ENCODE measurements at regions not wholly inside any gene's neighbourhood (a gene's known extent, or its start where the extent isn't known, plus 50 kb on each side); places are given as distances from the start of the nearest gene placed in this dataset.

- H3K27ac ChIP-seq (ENCODE audit: low read length), result no peak overlapping the region
- peaks cover 0 to 4% of the 10 kb centered on the region in 2 donors for H3K9me3 ChIP-seq (ENCODE audit: control insufficient read depth in 1 of 2, low read length in 2 of 2)
- peaks cover 5 to 24% of the 10 kb centered on the region in 2 donors for H3K4me1 ChIP-seq (ENCODE audit: control insufficient read depth in 1 of 2, insufficient read depth in 2 of 2, low read length in 2 of 2)
- H3K27me3 ChIP-seq (ENCODE audit: low read depth, low read length), result no peaks in the 10 kb centered on the region
- H3K4me3 ChIP-seq (ENCODE audit: low read depth in 1 of 2, low read length in 2 of 2), result no peak overlapping the region
- H3K36me3 ChIP-seq (ENCODE audit: control insufficient read depth in 1 of 2, insufficient read depth in 2 of 2, low read length in 2 of 2), result no peaks in the 10 kb centered on the region
These were observed 69.4 kb upstream of the TLE3 start for GRCh38 chr15:70167155-70167554.

- no peaks in the 10 kb centered on the region for H3K36me3 ChIP-seq (ENCODE audit: control insufficient read depth in 1 of 2, insufficient read depth in 2 of 2, low read length in 2 of 2)
- H3K4me1 ChIP-seq (ENCODE audit: control insufficient read depth in 1 of 2, insufficient read depth in 2 of 2, low read length in 2 of 2), result peaks cover 5 to 22% of the 10 kb centered on the region in 2 donors
- H3K4me3 ChIP-seq (ENCODE audit: low read depth in 1 of 2, low read length in 2 of 2), result no peak overlapping the region
- no peaks in the 10 kb centered on the region for H3K27me3 ChIP-seq (ENCODE audit: low read depth, low read length)
- peaks cover 0 to 4% of the 10 kb centered on the region in 2 donors for H3K9me3 ChIP-seq (ENCODE audit: control insufficient read depth in 1 of 2, low read length in 2 of 2)
- no peak overlapping the region for H3K27ac ChIP-seq (ENCODE audit: low read length)
These were observed 68.9 kb upstream of the TLE3 start for GRCh38 chr15:70166506-70167087.

GRCh38 chr15:70165716-70166284 is 68.1 kb upstream of the TLE3 start:
- H3K27ac ChIP-seq (ENCODE audit: low read length), result no peak overlapping the region
- no peaks in the 10 kb centered on the region for H3K36me3 ChIP-seq (ENCODE audit: control insufficient read depth in 1 of 2, insufficient read depth in 2 of 2, low read length in 2 of 2)
- no peaks in the 10 kb centered on the region for H3K27me3 ChIP-seq (ENCODE audit: low read depth, low read length)
- H3K4me3 ChIP-seq (ENCODE audit: low read depth in 1 of 2, low read length in 2 of 2), result no peak overlapping the region
- H3K9me3 ChIP-seq (ENCODE audit: control insufficient read depth in 1 of 2, low read length in 2 of 2), result peaks cover 0 to 4% of the 10 kb centered on the region in 2 donors
- peaks cover 5 to 28% of the 10 kb centered on the region in 2 donors for H3K4me1 ChIP-seq (ENCODE audit: control insufficient read depth in 1 of 2, insufficient read depth in 2 of 2, low read length in 2 of 2)

GRCh38 chr15:70164910-70165715 is 67.4 kb upstream of the TLE3 start:
- no peaks in the 10 kb centered on the region for H3K27me3 ChIP-seq (ENCODE audit: low read depth, low read length)
- peaks cover 5 to 35% of the 10 kb centered on the region in 2 donors for H3K4me1 ChIP-seq (ENCODE audit: control insufficient read depth in 1 of 2, insufficient read depth in 2 of 2, low read length in 2 of 2)
- no peak overlapping the region for H3K4me3 ChIP-seq (ENCODE audit: low read depth in 1 of 2, low read length in 2 of 2)
- H3K27ac ChIP-seq (ENCODE audit: low read length), result no peak overlapping the region
- peaks cover 0 to 4% of the 10 kb centered on the region in 2 donors for H3K9me3 ChIP-seq (ENCODE audit: control insufficient read depth in 1 of 2, low read length in 2 of 2)
- H3K36me3 ChIP-seq (ENCODE audit: control insufficient read depth in 1 of 2, insufficient read depth in 2 of 2, low read length in 2 of 2), result no peaks in the 10 kb centered on the region

GRCh38 chr15:70164156-70164900 is 66.6 kb upstream of the TLE3 start:
- Histone ChIP-seq H3K36me3 (ENCODE audit: control insufficient read depth in 1 of 2, insufficient read depth in 2 of 2, low read length in 2 of 2) (no peaks in the 10 kb centered on the region), H3K27ac (ENCODE audit: low read length) (no peak overlapping the region), H3K9me3 (ENCODE audit: control insufficient read depth in 1 of 2, low read length in 2 of 2) (peaks cover 0 to 4% of the 10 kb centered on the region in 2 donors), H3K27me3 (ENCODE audit: low read depth, low read length) (no peaks in the 10 kb centered on the region), H3K4me1 (ENCODE audit: control insufficient read depth in 1 of 2, insufficient read depth in 2 of 2, low read length in 2 of 2) (peaks cover 5 to 36% of the 10 kb centered on the region in 2 donors), H3K4me3 (ENCODE audit: low read depth in 1 of 2, low read length in 2 of 2) (no peak overlapping the region)

- Histone ChIP-seq H3K9me3 (ENCODE audit: control insufficient read depth in 1 of 2, low read length in 2 of 2) (peaks cover 0 to 4% of the 10 kb centered on the region in 2 donors), H3K27me3 (ENCODE audit: low read depth, low read length) (no peaks in the 10 kb centered on the region), H3K36me3 (ENCODE audit: control insufficient read depth in 1 of 2, insufficient read depth in 2 of 2, low read length in 2 of 2) (no peaks in the 10 kb centered on the region), H3K27ac (ENCODE audit: low read length) (no peak overlapping the region), H3K4me3 (ENCODE audit: low read depth in 1 of 2, low read length in 2 of 2) (no peak overlapping the region), H3K4me1 (ENCODE audit: control insufficient read depth in 1 of 2, insufficient read depth in 2 of 2, low read length in 2 of 2) (peaks cover 5 to 35% of the 10 kb centered on the region in 2 donors)
These were observed 63.3 kb upstream of the TLE3 start for GRCh38 chr15:70160803-70161565.

GRCh38 chr15:70160267-70160666 is 62.5 kb upstream of the TLE3 start:
- Histone ChIP-seq H3K27ac (ENCODE audit: low read length) (no peak overlapping the region), H3K36me3 (ENCODE audit: control insufficient read depth in 1 of 2, insufficient read depth in 2 of 2, low read length in 2 of 2) (no peaks in the 10 kb centered on the region), H3K27me3 (ENCODE audit: low read depth, low read length) (no peaks in the 10 kb centered on the region), H3K4me1 (ENCODE audit: control insufficient read depth in 1 of 2, insufficient read depth in 2 of 2, low read length in 2 of 2) (peaks cover 2 to 35% of the 10 kb centered on the region in 2 donors), H3K4me3 (ENCODE audit: low read depth in 1 of 2, low read length in 2 of 2) (no peak overlapping the region), H3K9me3 (ENCODE audit: control insufficient read depth in 1 of 2, low read length in 2 of 2) (peaks cover 0 to 4% of the 10 kb centered on the region in 2 donors)

- H3K4me1 ChIP-seq (ENCODE audit: control insufficient read depth in 1 of 2, insufficient read depth in 2 of 2, low read length in 2 of 2), result peaks cover 6 to 38% of the 10 kb centered on the region in 2 donors
- H3K4me3 ChIP-seq (ENCODE audit: low read depth in 1 of 2, low read length in 2 of 2), result no peak overlapping the region
- no peaks in the 10 kb centered on the region for H3K36me3 ChIP-seq (ENCODE audit: control insufficient read depth in 1 of 2, insufficient read depth in 2 of 2, low read length in 2 of 2)
- peaks cover 0 to 4% of the 10 kb centered on the region in 2 donors for H3K9me3 ChIP-seq (ENCODE audit: control insufficient read depth in 1 of 2, low read length in 2 of 2)
- no peaks in the 10 kb centered on the region for H3K27me3 ChIP-seq (ENCODE audit: low read depth, low read length)
- no peak overlapping the region for H3K27ac ChIP-seq (ENCODE audit: low read length)
These were observed 61.9 kb upstream of the TLE3 start for GRCh38 chr15:70159713-70160009.

- peaks cover 0 to 1% of the 10 kb centered on the region in 2 donors for H3K9me3 ChIP-seq (ENCODE audit: control insufficient read depth in 1 of 2, low read length in 2 of 2)
- no peaks in the 10 kb centered on the region for H3K27me3 ChIP-seq (ENCODE audit: low read depth, low read length)
- no peak overlapping the region for H3K27ac ChIP-seq (ENCODE audit: low read length)
- H3K36me3 ChIP-seq (ENCODE audit: control insufficient read depth in 1 of 2, insufficient read depth in 2 of 2, low read length in 2 of 2), result no peaks in the 10 kb centered on the region
- no peak overlapping the region for H3K4me3 ChIP-seq (ENCODE audit: low read depth in 1 of 2, low read length in 2 of 2)
- peaks cover 11 to 43% of the 10 kb centered on the region in 2 donors for H3K4me1 ChIP-seq (ENCODE audit: control insufficient read depth in 1 of 2, insufficient read depth in 2 of 2, low read length in 2 of 2)
These were observed 61.4 kb upstream of the TLE3 start for GRCh38 chr15:70159001-70159712.

- Histone ChIP-seq H3K4me1 (ENCODE audit: control insufficient read depth in 1 of 2, insufficient read depth in 2 of 2, low read length in 2 of 2) (peaks cover 12 to 50% of the 10 kb centered on the region in 2 donors), H3K27ac (ENCODE audit: low read length) (no peak overlapping the region), H3K4me3 (ENCODE audit: low read depth in 1 of 2, low read length in 2 of 2) (no peak overlapping the region), H3K9me3 (ENCODE audit: control insufficient read depth in 1 of 2, low read length in 2 of 2) (no peaks in the 10 kb centered on the region), H3K27me3 (ENCODE audit: low read depth, low read length) (no peaks in the 10 kb centered on the region), H3K36me3 (ENCODE audit: control insufficient read depth in 1 of 2, insufficient read depth in 2 of 2, low read length in 2 of 2) (no peaks in the 10 kb centered on the region)
These were observed 60.7 kb upstream of the TLE3 start for GRCh38 chr15:70158309-70159000.

All from muscle layer of duodenum (tissue), 2 donors.